HCT116 (cell line): ENCODE measurements at regions not wholly inside any gene's neighbourhood (a gene's known extent, or its start where the extent isn't known, plus 50 kb on each side); places are given as distances from the start of the nearest gene placed in this dataset.

Experiments
- ATAC-seq: fragments of 200-7000 bp; cut with Tn5 transposase; 2 replicates; pipeline ENCODE4 v1.9.1; 2020; ENCODE audit warnings: mild to moderate bottlenecking, moderate library complexity
- BruUV-seq: library from RNA; stranded (reverse); fragments of 400-500 nt; replicated peaks from 2 replicates; lab custom pipeline; 2021; lab: Mats Ljungman, UMichigan
- CTCF ChIA-PET: fragments of 300-600 bp; sonication (Branson Sonifier 250); formaldehyde crosslinking; loops from one replicate; lab custom pipeline; 2021; ENCODE audit warnings: antibody characterized with exemption; lab: Charles Lee
- POLR2A ChIA-PET: fragments of 300-600, 350-600 bp; sonication (Branson Sonifier 250); formaldehyde crosslinking; loops from one replicate; lab custom pipeline; 2021; ENCODE audit warnings: antibody characterized with exemption; lab: Charles Lee
- RAD21 ChIA-PET, 2 experiments: fragments of 300-600 bp; sonication (Branson Sonifier 250); formaldehyde crosslinking; loops; one replicate each; lab custom pipeline; 2023; ENCODE audit warnings: low total read pairs in 2 of 2; ENCODE audit not compliant: uncharacterized antibody in 2 of 2, unreplicated experiment in 2 of 2, low non-redundant PET in 1 of 2; lab: Charles Lee
- DNase-seq: peaks from one replicate; pipeline ENCODE4 v3.0.0-alpha.2; 2010; ENCODE audit warnings: low read depth, low spot score
- H2AFZ ChIP-seq: fragments of 200-600 bp; shearing (Covaris generic), sonication (generic); 2 replicates; pipeline ENCODE4 v1.6.1; 2017; ENCODE audit warnings: low read depth, mixed run types, mixed read lengths, antibody characterized with exemption, low read length; ENCODE audit not compliant: poor library complexity, severe bottlenecking
- H3K27ac ChIP-seq: 2 replicates; pipeline ENCODE4 v1.5.1; 2012; ENCODE audit warnings: low read depth, low read length
- H3K27me3 ChIP-seq: fragments of 200-600 bp; sonication (generic); 2 replicates; pipeline ENCODE4 v1.6.1; 2016; ENCODE audit warnings: mixed run types, low read length, mixed read lengths; ENCODE audit not compliant: insufficient read depth
- H3K36me3 ChIP-seq, 2 experiments: fragments of 200-500 bp in 1 of 2; fragments of 200-600 bp in 1 of 2; sonication (Bioruptor generic) in 1 of 2; sonication (generic) in 1 of 2; 2 replicates each; pipeline versions ENCODE4 v1.5.1 to v1.6.1; 2014 to 2016; ENCODE audit warnings: low read length in 2 of 2, inconsistent platforms in 1 of 2, mixed read lengths in 1 of 2, mixed run types in 1 of 2; ENCODE audit not compliant: insufficient read depth in 2 of 2, control insufficient read depth in 1 of 2
- H3K4me1 ChIP-seq, 2 experiments: fragments of 200-600 bp in 1 of 2; sonication (generic) in 1 of 2; 2 replicates each; pipeline versions ENCODE4 v1.5.1 to v1.6.1; 2012 to 2017; ENCODE audit warnings: low read length in 2 of 2, inconsistent platforms in 1 of 2, mild to moderate bottlenecking in 1 of 2, mixed read lengths in 1 of 2, mixed run types in 1 of 2, moderate library complexity in 1 of 2; ENCODE audit not compliant: insufficient read depth in 2 of 2, control insufficient read depth in 1 of 2
- H3K4me2 ChIP-seq: fragments of 200-600 bp; sonication (generic); 2 replicates; pipeline ENCODE4 v1.6.1; 2017; ENCODE audit warnings: mixed run types, low read length, mixed read lengths
- H3K4me3 ChIP-seq, 2 experiments: fragments of 200-600 bp in 1 of 2; sonication (generic) in 1 of 2; replicated peaks in 1 of 2; 2 replicates each; pipeline ENCODE4 v1.5.1; 2011 to 2016; ENCODE audit warnings: low read length in 2 of 2, control low read depth in 1 of 2, low read depth in 1 of 2, mild to moderate bottlenecking in 1 of 2, mixed read lengths in 1 of 2, mixed run types in 1 of 2
- H3K79me2 ChIP-seq: fragments of 200-600 bp; sonication (generic); 2 replicates; pipeline ENCODE4 v1.6.1; 2017; ENCODE audit warnings: mild to moderate bottlenecking, mixed run types, low read length, moderate library complexity, mixed read lengths; ENCODE audit not compliant: insufficient read depth
- H3K9ac ChIP-seq: fragments of 200-600 bp; sonication (generic); 2 replicates; pipeline ENCODE4 v1.6.1; 2016; ENCODE audit warnings: low read length, mixed read lengths
- H3K9me2 ChIP-seq: fragments of 200-600 bp; sonication (generic), shearing (Covaris generic); 2 replicates; pipeline ENCODE4 v1.6.1; 2017; ENCODE audit warnings: mixed run types, mild to moderate bottlenecking, moderate library complexity; ENCODE audit not compliant: insufficient read depth
- H3K9me3 ChIP-seq, 2 experiments: fragments of 200-500 bp in 1 of 2; fragments of 200-600 bp in 1 of 2; sonication (Bioruptor generic) in 1 of 2; sonication (generic) in 1 of 2; 2 replicates each; pipeline ENCODE4 v1.6.1; 2014 to 2017; ENCODE audit warnings: low read length in 2 of 2, mixed read lengths in 2 of 2, inconsistent platforms in 1 of 2, low read depth in 1 of 2, mild to moderate bottlenecking in 1 of 2, mixed run types in 1 of 2, moderate library complexity in 1 of 2; ENCODE audit not compliant: control insufficient read depth in 1 of 2, insufficient read depth in 1 of 2
- H4K20me1 ChIP-seq: fragments of 200-600 bp; sonication (generic), shearing (Covaris generic); 2 replicates; pipeline ENCODE4 v1.6.1; 2017; ENCODE audit warnings: mixed run types, mild to moderate bottlenecking, moderate library complexity; ENCODE audit not compliant: insufficient read depth
- CBX3 ChIP-seq: IDR thresholded peaks from 2 replicates; pipeline ENCODE4 v1.6.1; 2012; ENCODE audit warnings: low read depth
- CEBPB ChIP-seq: IDR thresholded peaks from 2 replicates; pipeline ENCODE4 v1.6.1; 2012; ENCODE audit warnings: low read depth
- EGR1 ChIP-seq: IDR thresholded peaks from 2 replicates; pipeline ENCODE4 v1.6.1; 2012; ENCODE audit warnings: low read depth
- EZH2 ChIP-seq: fragments of 200-600 bp; sonication (generic); IDR thresholded peaks from 2 replicates; pipeline ENCODE4 v1.6.1; 2017; ENCODE audit warnings: antibody characterized with exemption, mixed run types
- EZH2phosphoT487 ChIP-seq: fragments of 200-600 bp; IDR thresholded peaks from 2 replicates; pipeline ENCODE4 v1.6.1; 2018; ENCODE audit warnings: antibody characterized with exemption, borderline replicate concordance
- JUND ChIP-seq: IDR thresholded peaks from 2 replicates; pipeline ENCODE4 v1.6.1; 2012
- POLR2A ChIP-seq: IDR thresholded peaks from 2 replicates; pipeline ENCODE4 v1.7.0; 2011; ENCODE audit warnings: borderline replicate concordance; ENCODE audit not compliant: insufficient read depth, insufficient read length; ENCODE audit errors: extremely low read depth
- RAD21 ChIP-seq: IDR thresholded peaks from 2 replicates; pipeline ENCODE4 v1.6.1; 2012; ENCODE audit warnings: low read depth, mild to moderate bottlenecking
- SIN3A ChIP-seq: IDR thresholded peaks from 2 replicates; pipeline ENCODE4 v1.6.1; 2012; ENCODE audit warnings: low read depth
- SP1 ChIP-seq: IDR thresholded peaks from 2 replicates; pipeline ENCODE4 v1.6.1; 2012; ENCODE audit warnings: low read depth
- TCF7L2 ChIP-seq: IDR thresholded peaks from 2 replicates; pipeline ENCODE4 v1.7.0; 2011; ENCODE audit warnings: borderline replicate concordance, inconsistent platforms; ENCODE audit not compliant: insufficient read depth, insufficient read length; ENCODE audit errors: extremely low read depth
- ZFX ChIP-seq: fragments of 450-650 bp; IDR thresholded peaks from 2 replicates; pipeline ENCODE4 v1.6.1; 2017
- ZNF274 ChIP-seq: fragments of 200-500 bp; sonication (Bioruptor generic); IDR thresholded peaks from 2 replicates; pipeline ENCODE4 v1.6.1; 2014; ENCODE audit warnings: mild to moderate bottlenecking, low read depth, low read length, inconsistent platforms
- intact Hi-C: fragments of 100-400 bp; cut with micrococcal nuclease; formaldehyde crosslinking; loops from 2 replicates; pipeline ENCODE4 v1.10.0; 2022
- TF ChIP-seq, protein P1 (sequence below): IDR thresholded peaks from 2 replicates; pipeline ENCODE4 v1.6.1; 2012; ENCODE audit warnings: low read depth
- TF ChIP-seq, protein P2 (sequence below): IDR thresholded peaks from 2 replicates; pipeline ENCODE4 v1.6.1; 2011; ENCODE audit warnings: mild to moderate bottlenecking, low read length, moderate library complexity; ENCODE audit not compliant: insufficient replicate concordance; ENCODE audit errors: extremely low read depth
- TF ChIP-seq, protein P3 (sequence below), 3 experiments: fragments of 200-600 bp in 1 of 3; sonication (generic) in 1 of 3; IDR thresholded peaks in 2 of 3; conservative IDR thresholded peaks in 1 of 3; 2 replicates each; pipeline ENCODE4 v1.5.1; 2012 to 2017; ENCODE audit warnings: low read depth in 2 of 3, low read length in 2 of 3, antibody characterized with exemption in 1 of 3, borderline replicate concordance in 1 of 3, control low read depth in 1 of 3, mild to moderate bottlenecking in 1 of 3, mixed read lengths in 1 of 3, mixed run types in 1 of 3, moderate library complexity in 1 of 3; ENCODE audit not compliant: insufficient read depth in 1 of 3
- TF ChIP-seq, protein P4 (sequence below): IDR thresholded peaks from 2 replicates; pipeline ENCODE4 v1.6.1; 2012

DNA sequence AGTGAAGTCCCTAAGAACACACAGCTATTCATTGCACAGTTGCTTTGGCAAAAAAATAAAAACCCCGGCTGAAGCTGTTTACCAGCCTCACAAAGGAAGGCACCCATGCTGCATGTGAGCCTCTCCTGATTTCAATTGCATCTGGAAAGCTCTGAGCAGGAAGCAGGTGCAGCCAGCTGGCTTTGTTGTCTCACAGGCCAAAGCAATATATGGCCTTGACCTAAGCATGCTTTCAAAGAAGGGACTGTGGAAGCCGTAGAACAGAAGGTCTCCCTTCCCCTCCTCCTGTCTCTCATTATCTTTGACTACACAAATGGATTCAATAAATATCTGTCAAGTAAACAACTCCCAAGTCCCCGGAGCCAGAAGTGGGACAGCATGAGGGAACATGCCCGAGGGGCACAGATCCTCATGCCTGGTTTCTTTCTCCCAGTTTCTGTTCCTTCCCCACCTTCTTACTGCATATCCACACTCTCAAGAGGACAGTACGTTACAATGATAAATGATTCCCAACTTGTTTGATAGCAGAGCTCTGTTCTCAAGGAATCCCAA is 57.2 kb upstream of the PCSK2 start:
- Histone ChIP-seq H4K20me1 (no peaks in the 10 kb centered on the region), H3K9ac (no peak overlapping the region), H3K9me3 (no peaks in the 10 kb centered on the region), H3K4me1 (no peaks in the 10 kb centered on the region), H3K27ac (no peak overlapping the region), H3K9me2 (no peaks in the 10 kb centered on the region), H3K4me2 (no peak overlapping the region), H3K36me3 (no peaks in the 10 kb centered on the region), H3K27me3 (peaks cover 24% of the 10 kb centered on the region), H3K4me3 (no peak overlapping the region), H2AFZ (no peak overlapping the region), H3K79me2 (no peaks in the 10 kb centered on the region)
- no TSS peak for BruUV-seq
- ChIA-PET CTCF (no interaction called here), RAD21 (no interaction called here), POLR2A (no interaction called here)
- intact Hi-C loops: no loop called here
- TF ChIP-seq TCF7L2: no peak
- TF ChIP-seq CBX3: no peak
- TF ChIP-seq SP1: no peak
- no peak for TF ChIP-seq ZFX
- TF ChIP-seq, protein P1, sequence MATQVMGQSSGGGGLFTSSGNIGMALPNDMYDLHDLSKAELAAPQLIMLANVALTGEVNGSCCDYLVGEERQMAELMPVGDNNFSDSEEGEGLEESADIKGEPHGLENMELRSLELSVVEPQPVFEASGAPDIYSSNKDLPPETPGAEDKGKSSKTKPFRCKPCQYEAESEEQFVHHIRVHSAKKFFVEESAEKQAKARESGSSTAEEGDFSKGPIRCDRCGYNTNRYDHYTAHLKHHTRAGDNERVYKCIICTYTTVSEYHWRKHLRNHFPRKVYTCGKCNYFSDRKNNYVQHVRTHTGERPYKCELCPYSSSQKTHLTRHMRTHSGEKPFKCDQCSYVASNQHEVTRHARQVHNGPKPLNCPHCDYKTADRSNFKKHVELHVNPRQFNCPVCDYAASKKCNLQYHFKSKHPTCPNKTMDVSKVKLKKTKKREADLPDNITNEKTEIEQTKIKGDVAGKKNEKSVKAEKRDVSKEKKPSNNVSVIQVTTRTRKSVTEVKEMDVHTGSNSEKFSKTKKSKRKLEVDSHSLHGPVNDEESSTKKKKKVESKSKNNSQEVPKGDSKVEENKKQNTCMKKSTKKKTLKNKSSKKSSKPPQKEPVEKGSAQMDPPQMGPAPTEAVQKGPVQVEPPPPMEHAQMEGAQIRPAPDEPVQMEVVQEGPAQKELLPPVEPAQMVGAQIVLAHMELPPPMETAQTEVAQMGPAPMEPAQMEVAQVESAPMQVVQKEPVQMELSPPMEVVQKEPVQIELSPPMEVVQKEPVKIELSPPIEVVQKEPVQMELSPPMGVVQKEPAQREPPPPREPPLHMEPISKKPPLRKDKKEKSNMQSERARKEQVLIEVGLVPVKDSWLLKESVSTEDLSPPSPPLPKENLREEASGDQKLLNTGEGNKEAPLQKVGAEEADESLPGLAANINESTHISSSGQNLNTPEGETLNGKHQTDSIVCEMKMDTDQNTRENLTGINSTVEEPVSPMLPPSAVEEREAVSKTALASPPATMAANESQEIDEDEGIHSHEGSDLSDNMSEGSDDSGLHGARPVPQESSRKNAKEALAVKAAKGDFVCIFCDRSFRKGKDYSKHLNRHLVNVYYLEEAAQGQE: no peak
- TF ChIP-seq SIN3A: no peak
- no peak for TF ChIP-seq EZH2
- no peak for TF ChIP-seq RAD21
- no peak for TF ChIP-seq JUND
- TF ChIP-seq, protein P2, sequence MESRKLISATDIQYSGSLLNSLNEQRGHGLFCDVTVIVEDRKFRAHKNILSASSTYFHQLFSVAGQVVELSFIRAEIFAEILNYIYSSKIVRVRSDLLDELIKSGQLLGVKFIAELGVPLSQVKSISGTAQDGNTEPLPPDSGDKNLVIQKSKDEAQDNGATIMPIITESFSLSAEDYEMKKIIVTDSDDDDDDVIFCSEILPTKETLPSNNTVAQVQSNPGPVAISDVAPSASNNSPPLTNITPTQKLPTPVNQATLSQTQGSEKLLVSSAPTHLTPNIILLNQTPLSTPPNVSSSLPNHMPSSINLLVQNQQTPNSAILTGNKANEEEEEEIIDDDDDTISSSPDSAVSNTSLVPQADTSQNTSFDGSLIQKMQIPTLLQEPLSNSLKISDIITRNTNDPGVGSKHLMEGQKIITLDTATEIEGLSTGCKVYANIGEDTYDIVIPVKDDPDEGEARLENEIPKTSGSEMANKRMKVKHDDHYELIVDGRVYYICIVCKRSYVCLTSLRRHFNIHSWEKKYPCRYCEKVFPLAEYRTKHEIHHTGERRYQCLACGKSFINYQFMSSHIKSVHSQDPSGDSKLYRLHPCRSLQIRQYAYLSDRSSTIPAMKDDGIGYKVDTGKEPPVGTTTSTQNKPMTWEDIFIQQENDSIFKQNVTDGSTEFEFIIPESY: no peak
- TF ChIP-seq, protein P3, sequence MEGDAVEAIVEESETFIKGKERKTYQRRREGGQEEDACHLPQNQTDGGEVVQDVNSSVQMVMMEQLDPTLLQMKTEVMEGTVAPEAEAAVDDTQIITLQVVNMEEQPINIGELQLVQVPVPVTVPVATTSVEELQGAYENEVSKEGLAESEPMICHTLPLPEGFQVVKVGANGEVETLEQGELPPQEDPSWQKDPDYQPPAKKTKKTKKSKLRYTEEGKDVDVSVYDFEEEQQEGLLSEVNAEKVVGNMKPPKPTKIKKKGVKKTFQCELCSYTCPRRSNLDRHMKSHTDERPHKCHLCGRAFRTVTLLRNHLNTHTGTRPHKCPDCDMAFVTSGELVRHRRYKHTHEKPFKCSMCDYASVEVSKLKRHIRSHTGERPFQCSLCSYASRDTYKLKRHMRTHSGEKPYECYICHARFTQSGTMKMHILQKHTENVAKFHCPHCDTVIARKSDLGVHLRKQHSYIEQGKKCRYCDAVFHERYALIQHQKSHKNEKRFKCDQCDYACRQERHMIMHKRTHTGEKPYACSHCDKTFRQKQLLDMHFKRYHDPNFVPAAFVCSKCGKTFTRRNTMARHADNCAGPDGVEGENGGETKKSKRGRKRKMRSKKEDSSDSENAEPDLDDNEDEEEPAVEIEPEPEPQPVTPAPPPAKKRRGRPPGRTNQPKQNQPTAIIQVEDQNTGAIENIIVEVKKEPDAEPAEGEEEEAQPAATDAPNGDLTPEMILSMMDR (IDR thresholded peaks at IDR 0.05 in 2 of 3, conservative IDR thresholded peaks at IDR 0.05 in 1 of 3; ENCODE audit: borderline replicate concordance in 1 of 3, insufficient read depth in 1 of 3, low read depth in 2 of 3, low read length in 2 of 3): no peak
- TF ChIP-seq ZNF274: no peak
- no peak for TF ChIP-seq EGR1
- TF ChIP-seq EZH2phosphoT487: no peak
- TF ChIP-seq CEBPB: no peak
- TF ChIP-seq, protein P4, sequence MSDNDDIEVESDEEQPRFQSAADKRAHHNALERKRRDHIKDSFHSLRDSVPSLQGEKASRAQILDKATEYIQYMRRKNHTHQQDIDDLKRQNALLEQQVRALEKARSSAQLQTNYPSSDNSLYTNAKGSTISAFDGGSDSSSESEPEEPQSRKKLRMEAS: no peak
- no peak for TF ChIP-seq POLR2A
- ATAC-seq (no peak), DNase-seq (no peak)
